OCI-LY3 (cell line): ENCODE measurements at regions not wholly inside any gene's neighbourhood (a gene's known extent, or its start where the extent isn't known, plus 50 kb on each side); places are given as distances from the start of the nearest gene placed in this dataset.

Experiments used
- H2AFZ ChIP-seq: fragments of 200-600, 300-600 bp; shearing (Covaris generic); 2 replicates; pipeline ENCODE4 v1.6.0; 2014; ENCODE audit warnings: antibody characterized with exemption, low read depth, low read length
- H3K27ac ChIP-seq: fragments of 200-600, 300-600 bp; sonication (generic); 2 replicates; pipeline ENCODE4 v1.5.1; 2014; ENCODE audit warnings: mild to moderate bottlenecking, low read length, moderate library complexity, mixed read lengths
- H3K27me3 ChIP-seq: fragments of 200-600, 300-600 bp; sonication (generic); 2 replicates; pipeline ENCODE4 v1.6.1; 2014; ENCODE audit warnings: low read depth, low read length, mixed read lengths
- H3K36me3 ChIP-seq: fragments of 200-600, 300-600 bp; sonication (generic); replicated peaks from 2 replicates; pipeline ENCODE3; 2014; ENCODE audit warnings: low read depth, low read length, mixed read lengths
- H3K4me1 ChIP-seq: fragments of 300-600, 200-600 bp; sonication (generic); 2 replicates; pipeline ENCODE4 v1.6.1; 2014; ENCODE audit warnings: low read length, mixed read lengths
- H3K4me2 ChIP-seq: fragments of 200-600, 300-600 bp; sonication (generic); 2 replicates; pipeline ENCODE4 v1.6.1; 2014; ENCODE audit warnings: low read length, mixed read lengths
- H3K4me3 ChIP-seq: fragments of 300-600, 200-600 bp; sonication (generic); 2 replicates; pipeline ENCODE4 v1.5.1; 2014; ENCODE audit warnings: antibody characterized with exemption, mild to moderate bottlenecking, low read length, moderate library complexity
- H3K79me2 ChIP-seq: fragments of 300-600, 200-600 bp; shearing (Covaris generic); 2 replicates; pipeline ENCODE4 v1.6.1; 2014; ENCODE audit warnings: mild to moderate bottlenecking, low read length, mixed read lengths
- H3K9ac ChIP-seq: fragments of 300-600, 200-600 bp; shearing (Covaris generic); 2 replicates; pipeline ENCODE4 v1.6.0; 2014; ENCODE audit warnings: mild to moderate bottlenecking, low read length, moderate library complexity
- H3K9me3 ChIP-seq: fragments of 200-600, 300-600 bp; shearing (Covaris generic); 2 replicates; pipeline ENCODE4 v1.6.1; 2014; ENCODE audit warnings: low read length, mixed read lengths; ENCODE audit not compliant: insufficient read depth
- H4K20me1 ChIP-seq: fragments of 200-600, 300-600 bp; sonication (generic); 2 replicates; pipeline ENCODE4 v1.6.1; 2016; ENCODE audit warnings: low read length, mixed read lengths; ENCODE audit not compliant: insufficient read depth
- EZH2phosphoT487 ChIP-seq: fragments of 200-600 bp; shearing (Covaris generic); IDR thresholded peaks from 2 replicates; pipeline ENCODE4 v1.6.1; 2018; ENCODE audit warnings: antibody characterized with exemption, mixed run types, low read depth
- TF ChIP-seq, protein P1 (sequence below): fragments of 200-600, 300-600 bp; sonication (generic); IDR thresholded peaks from 2 replicates; pipeline ENCODE4 v1.5.1; 2014; ENCODE audit warnings: antibody characterized with exemption, low read length, low read depth

DNA sequence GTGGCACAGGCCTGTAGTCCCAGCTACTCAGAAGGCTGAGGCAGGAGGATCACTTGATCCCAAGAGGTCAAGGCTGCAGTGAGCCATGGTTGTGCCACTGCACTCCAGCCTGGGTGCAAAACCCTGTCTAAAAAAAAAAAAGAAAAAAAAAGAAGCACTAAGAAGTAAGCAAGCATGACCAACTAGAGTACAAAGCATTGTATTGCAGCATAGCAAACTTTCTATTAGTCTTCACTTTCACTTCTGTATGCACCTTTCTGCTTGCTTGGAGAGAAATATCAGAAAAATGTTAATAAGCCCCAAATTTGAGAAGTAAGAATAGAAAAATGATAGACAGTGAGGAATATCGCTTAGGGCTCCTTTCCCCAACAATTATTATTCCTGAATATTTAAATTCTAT lies 497.7 kb upstream of the WWC1 start:
- Histone ChIP-seq H3K4me2 (no peak overlapping the region), H3K27me3 (0 out of 2 replicates have a peak, but pooled peaks cover 12% of the 10 kb centered on the region), H3K36me3 (no peaks in the 10 kb centered on the region), H3K27ac (no peak overlapping the region), H2AFZ (no peak overlapping the region), H3K4me1 (no peaks in the 10 kb centered on the region), H3K9ac (no peak overlapping the region), H4K20me1 (no peaks in the 10 kb centered on the region), H3K9me3 (no peaks in the 10 kb centered on the region), H3K79me2 (no peaks in the 10 kb centered on the region), H3K4me3 (no peak overlapping the region)
- no peak for TF ChIP-seq EZH2phosphoT487
- TF ChIP-seq, protein P1, sequence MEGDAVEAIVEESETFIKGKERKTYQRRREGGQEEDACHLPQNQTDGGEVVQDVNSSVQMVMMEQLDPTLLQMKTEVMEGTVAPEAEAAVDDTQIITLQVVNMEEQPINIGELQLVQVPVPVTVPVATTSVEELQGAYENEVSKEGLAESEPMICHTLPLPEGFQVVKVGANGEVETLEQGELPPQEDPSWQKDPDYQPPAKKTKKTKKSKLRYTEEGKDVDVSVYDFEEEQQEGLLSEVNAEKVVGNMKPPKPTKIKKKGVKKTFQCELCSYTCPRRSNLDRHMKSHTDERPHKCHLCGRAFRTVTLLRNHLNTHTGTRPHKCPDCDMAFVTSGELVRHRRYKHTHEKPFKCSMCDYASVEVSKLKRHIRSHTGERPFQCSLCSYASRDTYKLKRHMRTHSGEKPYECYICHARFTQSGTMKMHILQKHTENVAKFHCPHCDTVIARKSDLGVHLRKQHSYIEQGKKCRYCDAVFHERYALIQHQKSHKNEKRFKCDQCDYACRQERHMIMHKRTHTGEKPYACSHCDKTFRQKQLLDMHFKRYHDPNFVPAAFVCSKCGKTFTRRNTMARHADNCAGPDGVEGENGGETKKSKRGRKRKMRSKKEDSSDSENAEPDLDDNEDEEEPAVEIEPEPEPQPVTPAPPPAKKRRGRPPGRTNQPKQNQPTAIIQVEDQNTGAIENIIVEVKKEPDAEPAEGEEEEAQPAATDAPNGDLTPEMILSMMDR, result no peak

DNA sequence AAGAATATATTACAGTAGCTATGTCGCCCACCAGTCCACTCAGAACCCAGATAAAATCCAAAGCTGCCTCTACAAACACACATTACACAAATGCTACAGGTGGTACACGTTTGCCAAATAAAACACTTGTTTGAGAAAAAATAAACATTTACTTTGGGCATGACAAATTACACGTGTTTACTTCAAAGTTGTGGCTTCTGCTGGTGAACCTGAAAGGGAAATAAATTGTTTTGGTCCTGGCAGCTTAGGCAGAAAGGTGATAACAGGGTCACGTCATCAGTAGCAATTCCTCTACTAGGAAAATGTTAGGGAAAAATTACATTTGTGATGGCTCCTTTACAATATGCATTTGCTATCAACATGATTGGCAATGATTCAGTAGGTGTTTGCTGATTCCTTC lies 497.3 kb upstream of the WWC1 start:
- Histone ChIP-seq H3K4me1 (no peaks in the 10 kb centered on the region), H3K9me3 (no peaks in the 10 kb centered on the region), H4K20me1 (no peaks in the 10 kb centered on the region), H3K9ac (no peak overlapping the region), H3K4me2 (no peak overlapping the region), H3K36me3 (no peaks in the 10 kb centered on the region), H3K4me3 (no peak overlapping the region), H3K27me3 (0 out of 2 replicates have a peak, but pooled peaks cover 12% of the 10 kb centered on the region), H2AFZ (no peak overlapping the region), H3K79me2 (no peaks in the 10 kb centered on the region), H3K27ac (no peak overlapping the region)
- TF ChIP-seq EZH2phosphoT487, result no peak
- TF ChIP-seq, protein P1, result no peak

DNA sequence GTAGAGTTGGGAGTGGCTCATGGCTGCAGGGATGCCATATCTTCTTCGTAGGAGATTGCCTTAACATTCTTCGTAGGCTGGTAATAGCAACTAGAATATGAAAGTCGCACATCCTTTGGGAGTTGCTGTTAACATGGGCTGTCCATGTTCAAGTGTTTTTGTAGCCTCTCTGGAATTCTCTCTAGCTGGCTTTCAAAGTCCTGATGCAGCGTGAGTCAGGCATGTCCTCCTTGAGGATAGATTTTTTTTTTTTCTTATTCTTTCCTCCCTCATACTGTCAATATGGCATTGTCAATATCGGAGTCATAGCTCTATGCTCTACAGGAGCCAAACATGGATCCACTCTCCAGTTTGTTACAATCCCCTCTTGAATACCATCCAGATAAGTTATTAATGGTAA lies 494.8 kb upstream of the WWC1 start:
- H3K4me2 ChIP-seq, result no peak overlapping the region
- H3K79me2 ChIP-seq, result no peaks in the 10 kb centered on the region
- TF ChIP-seq, protein P1, result no peak
- TF ChIP-seq EZH2phosphoT487, result no peak
- no peak overlapping the region for H3K27ac ChIP-seq
- no peak overlapping the region for H3K9ac ChIP-seq
- H3K27me3 ChIP-seq, result 0 out of 2 replicates have a peak, but pooled peaks cover 12% of the 10 kb centered on the region
- H3K36me3 ChIP-seq, result no peaks in the 10 kb centered on the region
- no peaks in the 10 kb centered on the region for H3K4me1 ChIP-seq
- no peak overlapping the region for H2AFZ ChIP-seq
- H4K20me1 ChIP-seq, result no peaks in the 10 kb centered on the region
- H3K9me3 ChIP-seq, result no peaks in the 10 kb centered on the region
- H3K4me3 ChIP-seq, result no peak overlapping the region

DNA sequence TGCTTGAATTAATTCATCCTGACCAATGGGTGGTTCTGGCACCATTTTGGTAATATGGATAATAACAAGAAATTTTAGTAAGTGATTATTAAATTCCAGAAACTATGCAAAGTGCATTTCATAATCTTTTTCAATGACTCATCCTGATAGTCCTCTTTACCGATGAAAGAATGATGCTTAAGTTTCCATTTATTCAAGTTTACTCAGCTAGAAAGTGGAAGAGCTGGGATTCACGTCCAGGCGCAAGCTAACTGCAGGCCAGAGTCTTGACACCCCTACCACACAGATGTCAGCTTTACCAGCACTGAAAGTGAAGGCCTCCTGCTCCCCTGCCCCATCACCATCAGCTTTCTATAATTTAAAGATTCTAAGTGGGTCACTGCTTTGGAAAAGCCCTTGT lies 493.5 kb upstream of the WWC1 start:
- H2AFZ ChIP-seq, result no peak overlapping the region
- no peaks in the 10 kb centered on the region for H3K79me2 ChIP-seq
- no peak overlapping the region for H3K4me3 ChIP-seq
- no peaks in the 10 kb centered on the region for H3K4me1 ChIP-seq
- no peaks in the 10 kb centered on the region for H3K36me3 ChIP-seq
- no peak overlapping the region for H3K4me2 ChIP-seq
- H3K9me3 ChIP-seq, result no peaks in the 10 kb centered on the region
- H3K27me3 ChIP-seq, result peaks cover 15% of the 10 kb centered on the region; the same call in 1 of the 2 replicates
- no peak overlapping the region for H3K27ac ChIP-seq
- TF ChIP-seq, protein P1, result no peak
- TF ChIP-seq EZH2phosphoT487, result no peak
- H3K9ac ChIP-seq, result no peak overlapping the region
- H4K20me1 ChIP-seq, result no peaks in the 10 kb centered on the region
